ENCODE measurements at regions not wholly inside any gene's neighbourhood (a gene's known extent, or its start where the extent isn't known, plus 50 kb on each side); places are given as distances from the start of the nearest gene placed in this dataset.

DNA sequence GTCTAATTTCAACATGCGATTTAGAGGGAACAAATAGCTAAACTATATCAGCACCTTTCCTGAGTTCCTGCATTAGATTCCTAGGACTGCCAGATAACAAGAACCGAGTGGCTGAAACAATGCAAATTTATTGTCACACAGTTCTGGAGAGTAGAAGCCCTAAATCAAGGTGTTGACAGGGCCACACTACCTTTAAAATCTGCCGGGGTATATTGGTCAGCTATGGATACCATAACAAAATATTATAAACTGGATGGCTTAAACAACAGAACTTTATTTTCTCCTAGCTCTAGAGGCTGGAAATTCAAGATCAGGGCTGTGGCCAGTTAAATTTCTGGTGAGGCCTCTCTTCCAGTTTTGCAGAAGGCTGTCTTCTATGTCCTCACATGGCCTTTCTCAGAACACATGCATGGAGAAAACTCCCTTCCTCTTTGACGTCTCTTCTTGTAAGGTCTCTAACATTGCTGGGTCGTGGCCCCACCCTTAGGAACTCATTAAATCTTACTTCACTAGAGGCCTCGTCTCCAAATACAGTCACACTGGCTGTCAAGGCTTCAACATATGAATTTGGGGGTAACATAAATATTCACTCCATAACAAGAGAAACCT lies 144.3 kb downstream of the FCRL5 start:
- CTCF ChIA-PET, result no interaction called here
- no peak overlapping the region for H2AFZ ChIP-seq (ENCODE audit: low read depth, low read length)
- no TSS peak for BruUV-seq (replicated peaks)

More for the DNA sequence above, 144.3 kb downstream of the FCRL5 start:
- no peak overlapping the region for H3K27ac ChIP-seq (ENCODE audit: insufficient read depth, low read depth, low read length)
- no peaks in the 10 kb centered on the region for H3K9me1 ChIP-seq (replicated peaks; ENCODE audit: control insufficient read depth, extremely low read depth, insufficient read depth, low read length)
- H3K9ac ChIP-seq (replicated peaks; ENCODE audit: extremely low read depth, insufficient read depth, low read length), result no peak overlapping the region
- no peak overlapping the region for H3K4me3 ChIP-seq (replicated peaks in 1 of 3; ENCODE audit: insufficient read depth in 1 of 3, low read depth in 1 of 3, low read length in 3 of 3)
- no peaks in the 10 kb centered on the region for H3K36me3 ChIP-seq (ENCODE audit: control insufficient read depth in 2 of 2, extremely low read depth in 1 of 2, insufficient read depth in 2 of 2, low read length in 2 of 2)
- TF ChIP-seq POLR2AphosphoS5 (IDR thresholded peaks at IDR 0.05; ENCODE audit: insufficient read depth, low read depth, low read length) (no peak), FOS (IDR thresholded peaks at IDR 0.05; ENCODE audit: borderline replicate concordance, insufficient read depth, low read length) (no peak), GATA2 (IDR thresholded peaks at IDR 0.05; ENCODE audit: insufficient read depth, insufficient read length, low read depth, low read length) (no peak), JUN (IDR thresholded peaks at IDR 0.05; ENCODE audit: borderline replicate concordance, insufficient read depth, insufficient read length, low read depth) (no peak), POLR2A (IDR thresholded peaks at IDR 0.05; ENCODE audit: low read depth, low read length) (no peak)
- TF ChIP-seq, protein P1, sequence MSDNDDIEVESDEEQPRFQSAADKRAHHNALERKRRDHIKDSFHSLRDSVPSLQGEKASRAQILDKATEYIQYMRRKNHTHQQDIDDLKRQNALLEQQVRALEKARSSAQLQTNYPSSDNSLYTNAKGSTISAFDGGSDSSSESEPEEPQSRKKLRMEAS (IDR thresholded peaks at IDR 0.05; ENCODE audit: insufficient read depth, insufficient read length), result no peak
- TF ChIP-seq, protein P2, sequence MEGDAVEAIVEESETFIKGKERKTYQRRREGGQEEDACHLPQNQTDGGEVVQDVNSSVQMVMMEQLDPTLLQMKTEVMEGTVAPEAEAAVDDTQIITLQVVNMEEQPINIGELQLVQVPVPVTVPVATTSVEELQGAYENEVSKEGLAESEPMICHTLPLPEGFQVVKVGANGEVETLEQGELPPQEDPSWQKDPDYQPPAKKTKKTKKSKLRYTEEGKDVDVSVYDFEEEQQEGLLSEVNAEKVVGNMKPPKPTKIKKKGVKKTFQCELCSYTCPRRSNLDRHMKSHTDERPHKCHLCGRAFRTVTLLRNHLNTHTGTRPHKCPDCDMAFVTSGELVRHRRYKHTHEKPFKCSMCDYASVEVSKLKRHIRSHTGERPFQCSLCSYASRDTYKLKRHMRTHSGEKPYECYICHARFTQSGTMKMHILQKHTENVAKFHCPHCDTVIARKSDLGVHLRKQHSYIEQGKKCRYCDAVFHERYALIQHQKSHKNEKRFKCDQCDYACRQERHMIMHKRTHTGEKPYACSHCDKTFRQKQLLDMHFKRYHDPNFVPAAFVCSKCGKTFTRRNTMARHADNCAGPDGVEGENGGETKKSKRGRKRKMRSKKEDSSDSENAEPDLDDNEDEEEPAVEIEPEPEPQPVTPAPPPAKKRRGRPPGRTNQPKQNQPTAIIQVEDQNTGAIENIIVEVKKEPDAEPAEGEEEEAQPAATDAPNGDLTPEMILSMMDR (IDR thresholded peaks at IDR 0.05; ENCODE audit: extremely low read depth in 1 of 2, insufficient read depth in 1 of 2, low read depth in 1 of 2, low read length in 2 of 2), result no peak
- no peaks in the 10 kb centered on the region for H3K9me3 ChIP-seq (replicated peaks; ENCODE audit: control insufficient read depth, insufficient read depth, low read length)
- FAIRE-seq (no peak), DNase-seq (ENCODE audit: low read depth, low spot score) (no peak)
- H3K27me3 ChIP-seq (ENCODE audit: control insufficient read depth in 2 of 2, insufficient read depth in 2 of 2, low read length in 2 of 2), result no peaks in the 10 kb centered on the region
- no peak overlapping the region for H3K4me2 ChIP-seq (ENCODE audit: insufficient read depth, low read length)
- no peaks in the 10 kb centered on the region for H3K79me2 ChIP-seq (ENCODE audit: control insufficient read depth, insufficient read depth, low read length)
- H3K4me1 ChIP-seq (ENCODE audit: control insufficient read depth, extremely low read depth, insufficient read depth, low read length), result peaks cover 17% of the 10 kb centered on the region
- intact Hi-C loops (cut with micrococcal nuclease) (loop anchor here (2.0 kb wide), 1 partner anchor 17 kb away; no protein-coding TSS in a partner anchor), dilution Hi-C loops (cut with MboI; ENCODE audit: extremely low pct_ligation_motif_present, low sequenced_read_pairs) (no loop called here)
- POLR2A ChIA-PET, result no interaction called here
- no peaks in the 10 kb centered on the region for H4K20me1 ChIP-seq (replicated peaks; ENCODE audit: control insufficient read depth, extremely low read depth, insufficient read depth, low read length)

Data from endothelial cell of umbilical vein (primary cell).